HTR-8/SVneo (cell line): ENCODE measurements at regions not wholly inside any gene's neighbourhood (a gene's known extent, or its start where the extent isn't known, plus 50 kb on each side); places are given as distances from the start of the nearest gene placed in this dataset.
"Not testable (repeated sequence)": the region's sequence is repeated elsewhere in the genome, so short reads cannot be mapped to it uniquely, and the experiment has no call there.

Source experiments
- DNase-seq: peaks from one replicate; pipeline ENCODE4 v3.0.0; 2011; ENCODE audit warnings: low spot score, mixed read lengths; ENCODE audit not compliant: insufficient read length
- FAIRE-seq: peaks from 2 replicates; lab custom pipeline; 2011; peaks lifted over from hg19 to GRCh38; lab: Jason Lieb, UNC

DNA sequence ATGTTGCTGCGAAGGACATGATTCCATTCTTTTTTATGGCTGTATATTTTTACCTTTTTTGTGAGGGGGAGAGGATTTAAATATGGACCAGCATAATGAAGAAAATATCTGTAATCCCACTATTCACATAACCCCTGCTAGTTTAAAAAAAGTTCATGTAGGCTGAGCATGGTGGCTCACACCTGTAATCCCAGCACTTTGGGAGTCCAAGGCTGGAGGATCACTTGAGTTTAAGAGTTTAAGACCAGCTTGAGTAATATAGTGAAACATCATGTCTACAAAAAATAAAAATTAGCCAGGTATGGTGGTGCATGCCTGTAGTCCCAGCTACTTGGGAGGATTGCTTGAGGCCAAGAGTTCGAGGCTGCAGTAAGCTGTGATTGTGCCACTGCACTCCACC is 99.8 kb upstream of the TPTE start:
- FAIRE-seq, DNase-seq: not testable (repeated sequence)

- not testable (repeated sequence) for DNase-seq, FAIRE-seq
Measured at GRCh38 chr21:10424097-10424886, 97.1 kb upstream of the TPTE start.

- not testable (repeated sequence) for FAIRE-seq, DNase-seq
Measured at GRCh38 chr21:10424887-10425145, 96.6 kb upstream of the TPTE start.

DNA sequence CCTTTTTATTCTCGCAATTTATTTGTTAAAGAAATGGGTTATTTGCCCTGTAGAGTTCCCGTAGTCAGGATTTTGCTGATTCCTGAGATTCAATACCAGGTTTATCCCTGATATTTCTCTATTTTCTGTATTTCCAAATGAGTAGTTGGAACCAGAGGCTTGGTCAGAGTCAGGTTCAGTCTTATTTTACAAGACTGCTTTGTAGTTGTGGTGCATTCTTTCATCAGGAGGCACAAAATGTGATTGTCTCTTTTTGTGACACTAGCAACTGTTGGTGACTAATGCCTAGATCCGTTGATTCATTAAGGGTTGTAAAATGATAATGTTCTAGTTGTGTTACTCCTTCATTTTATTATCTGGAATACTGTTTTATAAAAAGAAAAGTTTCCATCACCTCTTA is 95.5 kb upstream of the TPTE start:
- FAIRE-seq (no peak), DNase-seq (no peak)

- DNase-seq = not testable (repeated sequence)
- FAIRE-seq = peak; percentile 9
Measured at GRCh38 chr21:10426812-10427211, 94.6 kb upstream of the TPTE start.

DNA sequence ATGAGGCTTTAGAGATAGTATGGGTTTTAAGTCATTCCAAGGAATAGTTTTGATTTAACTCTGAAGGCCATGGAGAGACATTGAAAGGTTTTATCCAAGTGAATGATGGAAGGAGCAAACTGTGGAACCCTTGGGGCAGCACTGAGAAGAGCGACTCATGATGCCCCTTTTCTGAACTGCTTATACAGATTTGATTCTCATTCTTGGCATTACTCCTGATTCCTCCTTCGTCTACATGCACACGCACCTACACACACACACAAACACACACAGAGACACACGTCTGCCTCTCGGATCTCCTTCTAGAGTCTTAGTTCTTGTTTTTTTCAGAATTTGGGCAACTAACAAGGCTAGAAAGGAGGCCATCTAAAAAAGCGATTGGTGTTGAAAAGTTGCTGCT is 94.1 kb upstream of the TPTE start:
- DNase-seq, FAIRE-seq: not testable (repeated sequence)

GRCh38 chr21:10428981-10429534 is 92.3 kb upstream of the TPTE start:
- not testable (repeated sequence) for FAIRE-seq, DNase-seq

GRCh38 chr21:10430005-10430404 is 91.4 kb upstream of the TPTE start:
- no peak for FAIRE-seq

GRCh38 chr21:10431995-10432394 is 89.4 kb upstream of the TPTE start:
- not testable (repeated sequence) for DNase-seq, FAIRE-seq

More at GRCh38 chr21:10430005-10430404, 91.4 kb upstream of the TPTE start:
- no peak for DNase-seq

DNA sequence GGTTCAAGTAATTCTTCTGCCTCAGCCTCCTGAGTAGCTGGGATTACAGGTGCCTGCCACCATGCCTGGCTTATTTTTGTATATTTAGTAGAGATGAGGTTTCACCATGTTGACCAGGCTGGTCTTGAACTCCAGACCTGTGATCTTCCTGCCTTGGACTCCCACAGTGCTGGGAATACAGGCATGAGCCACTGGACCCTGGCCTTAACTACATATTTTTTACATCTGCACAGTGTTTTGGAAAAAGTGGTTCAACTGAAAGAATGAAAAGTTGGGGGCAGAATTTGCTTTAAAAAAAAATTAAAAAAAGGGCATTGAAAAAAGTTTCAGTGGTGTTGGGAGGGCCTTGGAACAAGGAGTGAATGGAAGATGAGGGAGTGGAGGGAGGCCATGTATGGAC is 88.9 kb upstream of the TPTE start:
- not testable (repeated sequence) for DNase-seq, FAIRE-seq

GRCh38 chr21:10437977-10438376 is 83.4 kb upstream of the TPTE start:
- FAIRE-seq, DNase-seq: not testable (repeated sequence)

DNA sequence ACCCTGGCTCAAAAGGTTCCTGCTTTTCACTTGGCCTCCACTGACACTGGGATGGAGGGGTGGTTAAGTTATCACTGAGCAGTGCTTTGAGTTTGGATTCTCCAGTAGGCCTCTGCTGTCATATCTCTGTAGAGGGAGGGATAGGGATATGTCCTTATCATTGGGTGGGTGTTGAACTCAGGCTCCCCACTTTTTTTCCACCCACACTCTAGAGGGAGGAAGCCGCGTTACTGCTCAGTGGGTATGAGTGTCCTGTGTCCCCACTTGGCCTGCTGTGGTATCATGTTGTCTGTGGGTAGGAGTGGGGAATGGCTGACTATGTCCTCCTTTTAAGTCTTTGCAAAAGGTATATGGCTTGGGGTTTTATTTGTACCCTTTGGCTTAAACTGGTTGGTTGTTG is 80.7 kb upstream of the TPTE start:
- DNase-seq, FAIRE-seq: not testable (repeated sequence)

GRCh38 chr21:10442018-10442417 is 79.4 kb upstream of the TPTE start:
- not testable (repeated sequence) for DNase-seq, FAIRE-seq

- DNase-seq, FAIRE-seq: not testable (repeated sequence)
Measured at GRCh38 chr21:10445685-10446084, 75.7 kb upstream of the TPTE start.

DNA sequence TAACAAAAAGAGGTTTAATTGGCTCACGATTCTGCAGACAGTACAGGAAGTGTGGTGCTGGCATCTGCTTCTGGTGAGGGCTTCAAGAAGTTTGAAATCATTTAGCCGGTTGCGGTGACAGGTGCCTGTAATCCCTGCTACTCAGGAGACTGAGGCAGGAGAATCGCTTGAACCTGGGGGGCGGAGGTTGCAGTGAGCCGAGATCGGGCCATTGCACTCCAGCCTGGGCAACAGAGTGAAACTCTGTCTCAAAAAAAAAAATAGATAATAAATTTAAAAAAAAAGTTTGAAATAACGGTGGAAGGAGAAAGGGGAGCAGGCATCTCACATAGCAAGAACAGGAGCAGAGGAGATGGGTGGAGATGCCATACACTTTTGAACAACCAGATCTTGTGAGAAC is 71.9 kb upstream of the TPTE start:
- not testable (repeated sequence) for FAIRE-seq, DNase-seq

- DNase-seq, FAIRE-seq: not testable (repeated sequence)
Measured at GRCh38 chr21:10451274-10451673, 70.1 kb upstream of the TPTE start.

- not testable (repeated sequence) for FAIRE-seq, DNase-seq
Measured at GRCh38 chr21:10457765-10458164, 63.6 kb upstream of the TPTE start.

GRCh38 chr21:10460957-10461356 is 60.4 kb upstream of the TPTE start:
- not testable (repeated sequence) for DNase-seq, FAIRE-seq

- FAIRE-seq, DNase-seq: not testable (repeated sequence)
Measured at GRCh38 chr21:10461445-10461844, 59.9 kb upstream of the TPTE start.

DNA sequence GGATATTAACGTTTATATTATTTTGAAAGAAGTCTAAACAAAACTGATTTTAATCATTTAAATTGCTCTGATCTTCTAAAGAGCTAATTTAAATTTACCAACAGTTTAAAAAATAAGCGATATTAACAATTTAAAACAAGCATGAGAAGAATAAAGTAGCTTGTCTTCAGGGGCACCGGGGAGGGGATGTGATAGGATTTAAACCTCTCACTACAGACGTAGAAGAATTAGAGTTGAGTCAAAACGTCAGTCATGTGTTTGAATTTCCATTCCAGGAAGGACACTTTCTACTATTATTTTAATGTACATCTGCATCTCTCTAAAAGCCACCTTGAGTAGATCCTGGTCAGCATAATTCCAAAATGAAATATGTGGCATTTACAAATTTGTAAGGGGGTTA is 58.2 kb upstream of the TPTE start:
- DNase-seq = no peak
- no peak for FAIRE-seq

DNA sequence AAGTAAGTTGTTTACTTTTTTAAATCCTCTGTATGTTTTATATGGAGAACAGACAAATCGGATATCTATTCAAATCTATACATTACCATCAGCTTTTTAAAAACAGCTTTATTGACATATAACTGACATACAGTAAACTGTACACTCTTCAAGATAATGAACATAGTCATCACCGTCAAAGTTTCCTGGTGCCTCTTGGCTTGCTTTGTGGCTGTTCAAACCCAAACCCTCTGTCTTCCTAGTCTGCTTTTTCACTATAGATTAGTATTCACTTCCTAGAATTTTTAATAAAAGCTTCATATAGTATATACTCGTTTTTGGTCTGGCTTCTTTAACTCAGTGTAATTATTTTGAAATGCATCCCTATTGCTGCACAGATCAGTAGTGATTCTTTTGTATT is 56.4 kb upstream of the TPTE start:
- no peak for FAIRE-seq
- DNase-seq = no peak
